ENCODE measurements at regions not wholly inside any gene's neighbourhood (a gene's known extent, or its start where the extent isn't known, plus 50 kb on each side); places are given as distances from the start of the nearest gene placed in this dataset.

DNA sequence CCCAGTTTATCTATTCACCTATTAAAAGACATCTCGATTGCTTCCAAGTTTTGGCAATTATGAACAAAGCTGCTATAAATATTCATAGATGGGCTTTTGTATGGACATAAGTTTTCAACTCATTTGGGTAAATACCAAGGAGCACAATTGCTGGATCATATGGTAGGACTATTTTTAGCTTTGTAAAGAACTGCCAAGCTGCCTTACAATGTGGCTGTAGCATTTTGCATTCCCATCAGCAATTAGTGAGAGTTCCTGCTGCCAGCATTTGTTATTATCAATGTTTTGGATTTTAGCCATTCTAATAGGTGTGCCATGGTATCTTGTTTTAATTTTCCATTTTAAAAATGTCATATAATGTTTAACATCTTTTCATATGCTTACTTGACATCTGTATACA, 475.6 kb upstream of the NCAM2 start:
- DNase-seq (ENCODE audit: low spot score): no peak

DNA sequence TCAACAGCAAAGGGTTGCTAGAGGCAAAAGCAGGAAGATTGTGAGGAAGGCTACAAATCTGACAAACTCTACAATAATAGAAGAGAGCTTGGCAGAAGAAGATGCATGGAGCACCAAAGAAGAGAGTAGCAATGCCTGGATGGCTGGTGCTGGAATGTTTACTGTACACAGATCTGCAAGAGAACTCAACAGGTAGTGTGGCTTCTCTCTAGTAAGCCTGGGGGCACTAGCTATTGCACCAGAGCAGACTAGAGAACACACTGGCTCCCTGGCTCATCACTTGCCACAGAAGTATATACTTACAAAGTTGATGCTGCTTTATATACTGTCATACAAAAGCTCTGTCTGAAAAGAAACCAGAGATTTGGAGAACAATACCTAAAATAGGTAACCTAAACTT, 475.0 kb upstream of the NCAM2 start:
- no peak for DNase-seq (ENCODE audit: low spot score)

DNA sequence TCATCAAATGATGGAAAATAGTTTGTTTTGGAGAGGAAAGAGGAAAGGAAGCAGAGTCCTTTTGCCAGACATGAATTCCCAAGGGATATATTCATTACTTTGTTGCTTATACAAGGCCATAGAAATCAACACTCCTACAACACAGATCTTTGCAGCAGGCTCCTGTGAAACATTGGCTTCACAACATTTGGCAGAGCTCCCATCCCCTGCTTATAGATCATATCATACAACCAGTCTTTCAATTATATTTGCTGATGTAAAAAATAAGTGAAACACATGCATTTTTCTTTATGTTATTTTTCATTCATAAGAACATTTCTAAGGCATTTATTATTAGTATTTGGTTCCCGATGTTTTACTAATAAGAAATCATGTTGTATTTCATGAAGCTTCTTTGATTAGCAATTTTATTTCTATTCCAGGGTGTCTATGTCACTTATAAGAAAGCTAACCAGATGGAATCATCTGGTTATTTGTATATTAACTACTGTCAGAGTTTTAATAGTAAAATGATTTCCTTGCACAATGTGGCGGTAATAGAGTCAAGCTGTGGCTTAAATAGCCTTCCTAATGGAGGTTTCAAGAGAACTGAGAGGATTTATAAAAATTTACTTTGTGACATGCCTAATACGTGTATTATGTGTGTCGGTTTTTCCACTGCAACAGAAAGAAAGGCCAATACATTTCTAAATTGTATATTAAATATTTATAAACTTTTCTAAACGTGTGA, 470.3 kb upstream of the NCAM2 start:
- no peak for DNase-seq (ENCODE audit: low spot score)

DNA sequence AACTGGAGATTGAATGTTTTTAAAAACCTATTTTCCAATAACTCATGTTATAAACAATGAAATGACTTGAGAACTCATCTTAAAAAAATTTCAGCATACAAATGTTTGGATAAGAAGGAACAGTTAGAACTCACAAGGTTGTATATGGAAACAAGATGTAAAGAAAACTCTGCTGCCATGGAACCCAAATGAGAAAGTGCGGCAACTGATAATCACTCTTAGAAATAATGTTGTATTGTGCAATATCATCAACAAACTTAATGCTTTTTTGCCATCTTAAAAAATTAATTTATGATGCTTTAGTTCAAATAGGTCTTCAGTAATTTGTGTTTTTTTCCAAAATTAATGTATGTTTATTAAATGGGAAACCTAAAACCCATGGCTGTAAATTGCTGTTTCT, 461.1 kb upstream of the NCAM2 start:
- no peak for DNase-seq (ENCODE audit: low spot score)

DNA sequence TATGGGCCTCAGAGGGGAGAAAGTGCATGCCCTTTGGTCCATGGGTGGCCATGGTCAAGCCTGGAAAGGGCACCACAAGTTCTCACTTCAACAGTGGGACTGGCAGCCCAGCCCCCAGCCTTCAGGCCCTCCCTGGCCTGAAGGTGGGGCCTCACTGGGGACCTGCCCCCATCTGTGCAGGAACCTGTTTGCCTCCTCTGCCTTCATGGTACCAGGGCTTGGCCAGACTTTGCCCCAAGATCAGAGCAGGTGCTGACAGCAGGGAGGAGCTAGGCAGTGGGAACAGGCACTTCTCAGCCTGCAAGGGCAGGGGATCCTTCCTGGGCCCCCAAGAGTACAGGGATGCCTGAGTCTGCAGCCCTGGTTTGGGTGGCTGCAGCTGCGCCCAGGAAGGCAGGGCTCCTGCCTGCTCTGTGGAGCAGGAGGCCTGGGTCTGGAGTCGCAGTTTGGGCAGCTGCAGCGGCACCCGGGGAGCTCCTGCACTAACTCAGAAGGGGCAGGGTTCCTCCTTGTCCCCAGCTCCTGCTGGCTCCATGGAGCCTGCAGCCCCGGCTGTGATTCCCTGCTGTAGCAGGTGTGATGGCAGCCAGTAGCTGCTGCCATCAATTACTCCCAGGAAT, 460.1 kb upstream of the NCAM2 start:
- DNase-seq (ENCODE audit: low spot score): no peak

DNA sequence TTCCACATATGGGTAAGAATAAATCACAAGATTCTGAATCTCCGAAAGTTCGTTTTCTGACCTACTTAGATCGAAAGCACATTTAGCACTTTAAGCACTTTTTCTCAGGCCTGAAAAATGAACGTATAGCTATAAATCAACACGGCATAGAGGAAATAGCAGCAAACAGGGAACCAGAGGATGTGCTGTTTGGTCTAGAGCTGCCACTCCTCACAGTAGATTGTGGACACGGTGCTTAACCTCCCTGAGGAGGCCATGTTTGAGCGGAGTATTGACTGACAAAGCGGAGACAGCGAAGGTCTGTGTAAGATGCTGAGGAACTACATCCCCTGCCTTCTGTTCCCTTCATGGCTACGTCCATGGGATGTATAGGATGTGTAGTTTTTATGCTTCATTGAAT, 452.8 kb upstream of the NCAM2 start:
- DNase-seq (ENCODE audit: low spot score): no peak

DNA sequence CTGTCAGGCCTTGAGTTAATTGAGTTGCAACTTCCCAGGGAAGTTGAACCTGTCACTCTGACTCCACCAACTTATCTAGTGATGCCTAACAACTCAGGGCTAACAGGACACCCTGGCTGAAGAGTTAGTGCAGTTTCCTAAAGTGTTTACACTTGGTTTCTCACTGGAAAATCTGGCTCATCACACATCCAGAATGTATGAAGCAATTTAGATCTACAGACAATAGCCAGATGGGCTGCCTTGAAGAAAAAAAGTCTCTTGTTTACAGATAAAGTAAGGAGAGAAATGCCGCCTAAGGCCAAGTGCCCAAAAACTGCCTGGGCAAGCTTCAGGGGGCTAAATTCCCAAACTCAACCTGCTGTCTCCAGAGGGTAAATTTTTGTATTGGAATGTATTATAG, 446.3 kb upstream of the NCAM2 start:
- DNase-seq (ENCODE audit: low spot score): no peak

DNA sequence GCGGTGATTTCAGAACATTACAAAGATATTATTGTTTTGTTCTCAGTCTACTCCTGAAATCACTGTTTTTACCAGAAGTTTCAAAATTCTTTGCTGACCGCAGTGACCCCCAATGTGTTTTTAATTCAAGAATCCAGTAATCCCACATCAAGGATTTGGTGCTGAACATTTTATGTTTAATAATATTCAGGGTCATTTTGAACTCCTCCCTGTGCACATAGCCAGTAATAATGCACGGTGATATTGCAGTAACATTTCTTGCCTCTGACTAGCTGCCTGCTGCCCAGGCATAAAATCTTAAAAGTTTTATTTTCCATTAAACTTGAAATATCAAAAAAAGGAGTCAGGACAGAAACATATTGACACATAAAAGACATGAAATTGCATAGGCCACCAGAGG, 443.4 kb upstream of the NCAM2 start:
- no peak for DNase-seq (ENCODE audit: low spot score)

DNA sequence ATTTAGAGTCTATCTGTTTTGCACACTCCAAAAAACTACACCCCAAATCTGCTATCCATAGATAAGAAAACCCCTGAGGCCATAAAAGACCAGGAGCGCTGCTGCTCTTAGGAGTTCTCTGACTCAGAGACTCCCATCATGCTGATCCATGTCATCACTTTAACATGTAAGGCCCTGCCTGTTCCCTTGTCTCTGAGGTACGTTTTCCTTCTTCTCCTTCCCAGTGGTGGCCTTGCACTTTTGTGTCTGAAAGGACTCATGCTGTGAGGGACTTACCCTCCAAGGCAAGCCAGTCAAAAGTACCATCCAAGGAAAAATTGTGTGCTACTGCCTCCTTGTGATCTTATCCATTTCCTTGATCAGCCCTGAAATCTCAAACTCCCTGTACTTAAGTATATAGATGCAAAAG, 427.4 kb upstream of the NCAM2 start:
- no peak for DNase-seq (ENCODE audit: low spot score)

DNA sequence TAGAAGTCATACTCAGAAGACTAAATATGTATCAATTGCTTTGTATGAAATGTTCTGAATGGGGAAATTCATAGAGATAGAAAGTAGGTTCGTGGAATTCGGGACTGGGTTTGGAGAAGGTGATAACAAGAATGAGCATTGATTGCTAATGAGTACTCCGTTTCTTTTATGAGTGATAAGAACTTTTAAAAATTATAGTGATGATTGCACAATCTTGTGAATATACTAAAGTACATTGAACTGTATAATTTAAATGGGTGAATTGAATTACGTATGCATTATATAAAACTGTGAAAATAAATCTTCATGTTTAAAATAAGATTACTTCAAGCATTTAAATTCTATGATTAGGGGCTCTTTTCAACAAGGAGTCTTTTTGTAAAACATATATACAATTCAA, 425.6 kb upstream of the NCAM2 start:
- DNase-seq (ENCODE audit: low spot score): no peak

DNA sequence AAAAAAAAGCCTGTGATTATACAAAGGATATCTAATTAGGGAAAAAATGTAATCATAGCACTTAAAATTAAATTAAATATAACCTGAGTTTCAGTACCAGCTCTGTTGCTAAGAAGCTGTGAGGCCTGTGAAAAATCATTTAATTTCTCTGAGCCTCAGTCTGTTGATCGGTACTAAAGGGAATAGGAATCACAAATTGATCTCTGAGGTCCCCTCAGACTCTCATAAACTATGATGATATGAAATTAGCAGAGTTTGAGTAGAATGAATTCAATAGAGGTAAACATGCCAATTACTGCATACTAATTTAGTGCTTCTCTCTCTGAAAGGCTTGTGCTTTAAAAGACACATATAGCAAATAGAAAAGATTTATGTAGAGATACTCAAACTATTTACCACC, 416.8 kb upstream of the NCAM2 start:
- DNase-seq (ENCODE audit: low spot score): no peak

DNA sequence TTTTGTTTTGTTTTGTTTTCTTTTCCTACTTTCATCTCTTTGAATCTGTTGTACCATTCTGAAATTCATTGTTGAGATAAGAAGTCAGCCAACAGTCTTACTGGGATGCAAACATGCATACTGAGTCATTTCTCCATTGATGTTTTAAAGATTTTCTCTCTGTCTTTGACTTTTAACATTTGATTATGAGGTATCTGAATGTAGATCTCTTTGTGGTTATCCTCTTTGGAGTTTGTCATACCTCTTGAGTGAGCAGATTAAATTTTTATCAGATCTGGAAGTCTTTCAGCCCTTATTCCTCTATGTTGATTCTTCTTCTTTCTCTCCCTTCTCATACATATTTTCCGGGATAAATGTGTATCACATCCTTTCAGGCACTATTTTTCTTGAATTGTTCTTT, 406.9 kb upstream of the NCAM2 start:
- DNase-seq (ENCODE audit: low spot score): no peak

DNA sequence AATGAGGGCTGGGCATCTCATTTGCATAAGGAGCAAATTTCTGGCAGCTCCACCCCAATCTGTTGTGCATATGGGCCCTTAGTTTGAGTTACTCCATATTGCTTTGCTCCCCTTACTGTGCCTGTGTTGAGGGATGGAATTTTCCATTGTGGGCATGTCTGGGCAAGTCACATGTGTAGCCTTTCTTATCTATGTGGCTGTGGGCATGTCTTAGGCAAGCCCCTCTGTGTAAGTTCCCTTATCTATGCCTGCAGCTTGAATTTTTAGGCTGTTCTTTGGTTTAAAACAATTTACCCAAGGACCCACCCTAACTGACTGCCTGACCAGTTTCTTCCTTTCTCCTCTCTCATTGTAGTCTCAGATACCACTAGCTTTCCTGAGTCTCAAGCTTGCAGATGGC, 405.7 kb upstream of the NCAM2 start:
- no peak for DNase-seq (ENCODE audit: low spot score)

DNA sequence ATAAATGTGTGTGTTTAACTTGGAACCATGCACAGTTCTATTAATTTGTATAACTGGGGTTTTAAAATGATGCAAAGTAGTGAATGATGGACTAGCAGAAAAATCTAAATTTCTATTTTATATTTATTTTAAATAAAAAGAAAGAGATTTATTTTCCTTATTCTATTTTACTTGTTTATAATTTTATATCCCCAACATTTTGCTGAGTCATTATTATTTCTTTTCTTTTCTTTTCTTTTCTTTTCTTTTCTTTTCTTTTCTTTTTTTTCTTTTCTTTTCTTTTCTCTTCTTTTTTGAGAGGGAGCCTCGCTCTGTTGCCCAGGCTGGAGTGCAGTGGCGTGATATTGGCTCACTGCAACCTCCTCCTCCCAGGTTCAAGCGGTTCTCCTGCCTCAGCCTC, 395.0 kb upstream of the NCAM2 start:
- no peak for DNase-seq (ENCODE audit: low spot score)

DNA sequence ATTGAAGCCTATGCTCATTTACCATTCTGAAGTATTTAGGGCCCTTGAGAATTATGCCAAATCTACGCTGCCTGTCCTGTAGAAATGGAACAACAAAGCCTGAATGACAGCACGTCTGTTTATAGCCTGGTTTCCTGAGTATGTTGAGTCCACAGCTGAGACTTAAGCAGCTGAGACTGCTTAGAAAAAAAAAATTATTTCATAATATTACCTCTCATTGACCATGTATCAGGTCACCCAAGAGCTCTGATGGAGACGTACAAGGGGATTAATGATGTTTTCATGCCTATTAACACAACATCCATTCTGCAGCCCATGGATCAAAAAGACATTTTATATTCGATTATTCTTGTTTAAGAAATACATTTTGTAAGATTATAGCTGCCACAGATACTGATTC, 387.2 kb upstream of the NCAM2 start:
- DNase-seq (ENCODE audit: low spot score): no peak

DNA sequence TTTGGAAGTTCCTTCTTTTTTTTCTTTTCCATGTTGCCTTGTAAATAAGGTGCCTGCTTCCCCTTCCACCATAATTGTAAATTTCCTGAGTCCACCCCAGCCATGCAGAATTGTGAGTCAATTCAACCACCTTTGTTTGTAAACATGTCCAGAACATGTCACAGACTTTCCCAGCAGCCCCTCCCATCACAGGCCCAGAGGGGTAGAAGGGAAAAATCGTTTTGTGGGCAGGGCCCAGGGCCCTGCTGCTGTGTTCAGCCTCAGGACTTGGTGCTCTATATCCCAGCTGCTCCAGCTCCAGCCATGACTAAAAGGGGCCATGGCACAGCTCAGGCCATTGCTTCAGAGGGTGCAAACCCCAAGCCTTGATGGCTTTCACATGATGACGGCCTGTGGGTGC, 384.6 kb upstream of the NCAM2 start:
- no peak for DNase-seq (ENCODE audit: low spot score)

DNA sequence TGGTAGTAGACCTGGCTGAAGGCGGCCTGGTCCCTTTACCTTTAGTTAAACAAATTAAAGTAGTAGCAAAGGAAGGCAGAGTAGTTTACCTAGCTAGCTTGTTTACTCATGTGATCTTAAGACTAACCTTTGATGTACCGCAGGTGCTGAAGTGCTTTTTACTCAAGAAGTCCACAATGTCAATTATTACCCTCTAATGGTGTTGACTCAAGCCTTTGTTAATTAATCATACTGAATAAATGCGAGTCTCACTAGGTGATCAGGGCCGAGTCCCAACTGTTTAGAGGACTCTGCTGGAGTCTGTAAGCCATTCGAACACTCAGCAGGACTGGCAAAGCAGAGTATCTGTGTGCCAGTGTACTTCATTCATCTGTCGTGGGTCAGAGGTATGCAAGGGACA, 381.1 kb upstream of the NCAM2 start:
- DNase-seq (ENCODE audit: low spot score): no peak

DNA sequence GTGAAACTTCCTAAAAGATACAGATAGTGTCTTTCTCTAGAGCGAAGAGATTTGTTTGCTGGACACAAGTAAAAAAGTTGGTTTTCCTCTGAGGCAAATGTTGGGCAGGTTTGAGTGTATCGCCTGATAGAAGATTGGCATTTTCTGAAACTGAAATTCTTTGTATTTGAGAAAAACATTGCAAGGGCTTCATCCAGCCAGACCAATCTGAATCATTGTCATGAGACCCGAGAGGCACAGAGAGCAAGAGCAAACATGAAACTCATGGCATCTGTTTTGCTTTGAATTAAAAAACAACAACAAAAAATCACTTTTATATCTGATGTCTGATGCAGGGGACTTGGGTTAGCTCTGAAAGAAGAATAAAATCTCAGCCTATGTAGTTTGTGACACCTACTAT, 379.3 kb upstream of the NCAM2 start:
- no peak for DNase-seq (ENCODE audit: low spot score)

DNA sequence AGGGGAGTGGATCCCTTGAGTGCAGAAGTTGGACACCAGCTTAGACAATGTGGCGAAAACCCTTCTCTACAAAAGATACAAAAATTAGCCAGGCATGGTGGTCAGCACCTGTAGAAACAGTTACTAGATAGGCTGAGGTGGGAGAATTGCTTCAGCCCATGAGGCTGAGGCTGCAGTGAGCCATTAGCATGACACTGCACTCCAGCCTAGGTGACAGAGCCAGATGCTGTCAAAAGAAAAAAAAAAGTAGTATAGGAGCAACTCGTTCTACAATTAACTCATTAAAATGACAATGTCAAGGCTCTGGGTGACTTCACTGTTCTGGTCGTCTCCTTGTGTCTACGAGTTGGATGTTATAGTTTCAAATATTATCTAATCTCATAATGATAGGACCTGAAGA, 370.6 kb upstream of the NCAM2 start:
- no peak for DNase-seq (ENCODE audit: low spot score)

DNA sequence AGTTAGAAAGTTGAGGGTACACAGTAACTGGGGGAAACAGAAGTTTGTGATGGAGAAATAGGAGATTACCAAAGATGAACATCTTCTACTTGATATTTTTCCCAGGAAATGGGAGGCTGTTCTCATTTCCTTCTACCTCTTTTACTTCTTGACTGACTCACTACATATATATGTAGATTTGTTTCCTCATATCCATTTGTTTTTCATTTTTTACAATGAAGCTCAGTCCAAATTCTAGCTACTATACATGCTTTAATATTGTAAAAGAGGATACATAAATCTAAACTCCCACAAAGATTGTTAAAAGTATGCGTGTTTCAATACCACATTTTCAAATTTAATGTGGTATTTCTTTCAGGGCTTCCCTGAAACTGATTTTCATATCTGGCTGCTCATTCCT, 366.6 kb upstream of the NCAM2 start:
- no peak for DNase-seq (ENCODE audit: low spot score)

DNA sequence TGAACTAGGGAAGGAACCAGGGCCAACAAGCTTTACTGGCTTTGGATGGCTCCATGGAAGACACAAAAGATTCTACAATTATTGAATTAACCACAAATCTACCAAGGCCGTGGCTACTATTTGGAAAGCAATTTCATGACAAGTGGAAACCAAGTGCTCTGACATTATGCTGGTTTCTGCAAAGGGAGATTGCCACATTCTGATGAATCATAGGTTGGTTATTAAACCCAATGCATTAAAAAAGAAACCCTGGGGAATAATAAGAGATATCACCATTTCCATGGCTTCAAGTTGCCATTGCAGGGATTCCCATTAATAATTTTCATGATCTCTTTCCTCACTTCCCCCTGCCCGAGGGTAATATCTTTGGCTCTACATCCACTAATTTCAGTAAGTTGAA, 359.2 kb upstream of the NCAM2 start:
- no peak for DNase-seq (ENCODE audit: low spot score)

DNA sequence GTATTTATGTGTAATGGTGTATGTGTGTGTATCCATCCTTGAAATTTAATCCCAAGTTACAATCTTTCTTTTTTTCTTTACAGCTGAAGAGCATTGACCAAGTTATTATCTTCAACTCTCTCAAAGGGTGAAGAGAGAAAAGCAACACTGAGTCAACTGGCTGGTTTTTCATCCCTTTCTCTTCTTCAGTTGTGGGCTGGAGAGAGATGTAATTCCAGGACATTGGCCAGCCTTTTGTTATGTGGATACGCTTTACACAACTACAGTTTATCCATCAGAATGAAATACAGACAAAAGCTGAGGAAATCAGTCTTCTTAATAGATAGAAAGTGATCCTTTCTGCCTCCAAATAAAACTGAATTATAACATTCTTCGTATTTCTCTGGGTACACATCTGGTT, 357.0 kb upstream of the NCAM2 start:
- no peak for DNase-seq (ENCODE audit: low spot score)

DNA sequence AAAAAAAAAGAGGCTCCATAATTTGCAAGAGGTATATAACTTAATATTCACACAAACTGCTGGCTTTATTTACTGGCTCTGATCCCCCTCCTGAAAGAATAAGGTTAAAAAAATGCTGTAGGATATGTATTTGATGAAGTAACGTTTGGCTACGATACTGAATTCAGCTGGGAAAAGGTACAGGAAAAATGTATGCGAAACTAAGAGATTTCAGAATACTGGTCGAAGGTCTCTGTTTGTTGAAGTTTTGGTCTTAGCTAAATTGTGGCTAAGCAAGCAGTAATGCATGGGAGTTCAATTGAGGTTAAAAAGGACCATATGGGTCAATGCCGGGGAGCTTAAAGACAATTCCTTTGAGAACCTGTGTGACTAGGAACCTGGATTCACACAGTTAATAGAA, 355.5 kb upstream of the NCAM2 start:
- no peak for DNase-seq (ENCODE audit: low spot score)

DNA sequence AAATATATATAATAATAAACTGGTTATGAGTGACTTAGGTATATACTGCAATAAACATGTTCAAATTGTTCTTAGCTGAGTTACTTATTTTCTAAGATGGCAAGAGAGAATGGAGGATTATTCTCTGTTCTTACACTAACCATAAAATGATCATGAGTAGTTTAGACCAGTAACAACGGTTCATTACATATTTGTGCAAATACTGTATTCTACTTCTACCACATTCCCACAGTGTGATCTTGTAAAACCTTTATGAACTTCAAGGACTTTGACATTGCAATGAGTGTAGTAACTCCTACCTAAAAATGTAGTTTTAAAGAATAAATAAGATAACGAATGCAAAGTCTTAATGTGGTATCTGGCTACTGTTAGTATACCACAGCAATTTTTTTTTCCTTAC, 353.7 kb upstream of the NCAM2 start:
- DNase-seq (ENCODE audit: low spot score): no peak
